GM18873 (cell line): ENCODE measurements at regions not wholly inside any gene's neighbourhood (a gene's known extent, or its start where the extent isn't known, plus 50 kb on each side); places are given as distances from the start of the nearest gene placed in this dataset.
"Not testable (repeated sequence)": the region's sequence is repeated elsewhere in the genome, so short reads cannot be mapped to it uniquely, and the experiment has no call there.

Experiments
- ATAC-seq: cut with Tn5 transposase; IDR thresholded peaks from one replicate; pipeline ENCODE4 v1.9.1; 2021; ENCODE audit warnings: mild to moderate bottlenecking, moderate library complexity, moderate number of reproducible peaks; ENCODE audit not compliant: unreplicated experiment, low FRiP score

GRCh38 chr13:27363637-27364036 lies 60.8 kb upstream of the GTF3A start:
- ATAC-seq: not testable (repeated sequence)

GRCh38 chr13:27367570-27367969 lies 56.8 kb upstream of the GTF3A start:
- ATAC-seq: no peak

- ATAC-seq: no peak
These were observed 54.0 kb upstream of the GTF3A start for GRCh38 chr13:27370305-27370872.

GRCh38 chr13:27371932-27372331 lies 52.5 kb upstream of the GTF3A start:
- no peak for ATAC-seq

- ATAC-seq: no peak
These were observed 51.5 kb upstream of the GTF3A start for GRCh38 chr13:27372896-27373295.

GRCh38 chr13:27374126-27374613 lies 50.2 kb upstream of the GTF3A start:
- ATAC-seq: no peak
